H1 (cell line): ENCODE measurements at regions not wholly inside any gene's neighbourhood (a gene's known extent, or its start where the extent isn't known, plus 50 kb on each side); places are given as distances from the start of the nearest gene placed in this dataset.

Experiments used
- CHD1 ChIP-seq: IDR thresholded peaks from 2 replicates; pipeline ENCODE4 v1.6.1; 2012; ENCODE audit warnings: low read depth, low read length, improper control_type of control experiment
- EP300 ChIP-seq, 2 experiments: IDR thresholded peaks; 1 replicate in 1 of 2; 2 replicates in 1 of 2; pipeline ENCODE4 v1.6.1; 2011 to 2012; ENCODE audit warnings: low read depth in 2 of 2, low read length in 2 of 2, mild to moderate bottlenecking in 2 of 2, borderline replicate concordance in 1 of 2, inconsistent platforms in 1 of 2, moderate library complexity in 1 of 2
- FOSL1 ChIP-seq: IDR thresholded peaks from 2 replicates; pipeline ENCODE4 v1.6.1; 2011; ENCODE audit warnings: mild to moderate bottlenecking, low read depth, low read length, moderate library complexity; ENCODE audit not compliant: insufficient read depth
- GABPA ChIP-seq: IDR thresholded peaks from 2 replicates; pipeline ENCODE4 v1.6.1; 2011; ENCODE audit warnings: mild to moderate bottlenecking, low read length, moderate library complexity, borderline replicate concordance; ENCODE audit not compliant: insufficient read depth
- JUN ChIP-seq: IDR thresholded peaks from 2 replicates; pipeline ENCODE4 v1.6.1; 2011; ENCODE audit warnings: low read depth, mild to moderate bottlenecking, improper control_type of control experiment, low read length
- POU5F1 ChIP-seq: IDR thresholded peaks from 2 replicates; pipeline ENCODE4 v1.6.1; 2011; ENCODE audit warnings: low read depth, mild to moderate bottlenecking, low read length, moderate library complexity
- RBBP5 ChIP-seq: IDR thresholded peaks from 2 replicates; pipeline ENCODE4 v1.7.1; 2012; ENCODE audit warnings: low read depth, mild to moderate bottlenecking, inconsistent platforms, low read length, moderate library complexity, borderline replicate concordance
- SIRT6 ChIP-seq: IDR thresholded peaks from one replicate; pipeline ENCODE4 v1.7.1; 2012; ENCODE audit warnings: low read length, inconsistent platforms
- SUZ12 ChIP-seq: fragments of 200-600 bp; sonication (generic); IDR thresholded peaks from 2 replicates; pipeline ENCODE4 v1.6.1; 2012; ENCODE audit warnings: mild to moderate bottlenecking, inconsistent platforms, low read length, moderate library complexity, mixed read lengths
- YY1 ChIP-seq: IDR thresholded peaks from 2 replicates; pipeline ENCODE4 v1.6.1; 2011; ENCODE audit warnings: low read depth, mild to moderate bottlenecking, low read length
- TF ChIP-seq, protein P1 (sequence below): fragments of 300-600 bp; sonication (generic); IDR thresholded peaks from 2 replicates; pipeline ENCODE4 v1.7.1; 2012; ENCODE audit warnings: low read length, moderate library complexity, mild to moderate bottlenecking, inconsistent platforms; ENCODE audit not compliant: insufficient replicate concordance

DNA sequence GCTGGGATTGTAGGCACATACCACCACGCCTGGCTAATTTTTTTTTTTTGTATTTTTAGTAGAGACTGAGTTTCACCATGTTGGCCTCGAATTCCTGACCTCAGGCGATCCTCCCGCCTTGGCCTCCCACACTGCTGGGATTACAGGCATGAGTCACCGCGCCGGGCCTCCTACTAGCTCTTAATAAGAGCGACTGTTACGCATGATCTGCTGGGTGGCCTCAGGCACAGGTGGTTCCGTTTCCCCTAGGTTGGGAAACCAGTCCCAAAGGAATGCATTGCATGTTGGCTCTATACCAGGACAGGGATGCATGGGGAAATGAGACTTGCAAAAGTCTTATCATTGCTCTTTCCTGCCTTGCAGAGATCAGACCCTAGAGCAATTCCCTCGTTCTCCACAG, 184.7 kb upstream of the PPP1R26 start (continued):
- TF ChIP-seq, protein P1, sequence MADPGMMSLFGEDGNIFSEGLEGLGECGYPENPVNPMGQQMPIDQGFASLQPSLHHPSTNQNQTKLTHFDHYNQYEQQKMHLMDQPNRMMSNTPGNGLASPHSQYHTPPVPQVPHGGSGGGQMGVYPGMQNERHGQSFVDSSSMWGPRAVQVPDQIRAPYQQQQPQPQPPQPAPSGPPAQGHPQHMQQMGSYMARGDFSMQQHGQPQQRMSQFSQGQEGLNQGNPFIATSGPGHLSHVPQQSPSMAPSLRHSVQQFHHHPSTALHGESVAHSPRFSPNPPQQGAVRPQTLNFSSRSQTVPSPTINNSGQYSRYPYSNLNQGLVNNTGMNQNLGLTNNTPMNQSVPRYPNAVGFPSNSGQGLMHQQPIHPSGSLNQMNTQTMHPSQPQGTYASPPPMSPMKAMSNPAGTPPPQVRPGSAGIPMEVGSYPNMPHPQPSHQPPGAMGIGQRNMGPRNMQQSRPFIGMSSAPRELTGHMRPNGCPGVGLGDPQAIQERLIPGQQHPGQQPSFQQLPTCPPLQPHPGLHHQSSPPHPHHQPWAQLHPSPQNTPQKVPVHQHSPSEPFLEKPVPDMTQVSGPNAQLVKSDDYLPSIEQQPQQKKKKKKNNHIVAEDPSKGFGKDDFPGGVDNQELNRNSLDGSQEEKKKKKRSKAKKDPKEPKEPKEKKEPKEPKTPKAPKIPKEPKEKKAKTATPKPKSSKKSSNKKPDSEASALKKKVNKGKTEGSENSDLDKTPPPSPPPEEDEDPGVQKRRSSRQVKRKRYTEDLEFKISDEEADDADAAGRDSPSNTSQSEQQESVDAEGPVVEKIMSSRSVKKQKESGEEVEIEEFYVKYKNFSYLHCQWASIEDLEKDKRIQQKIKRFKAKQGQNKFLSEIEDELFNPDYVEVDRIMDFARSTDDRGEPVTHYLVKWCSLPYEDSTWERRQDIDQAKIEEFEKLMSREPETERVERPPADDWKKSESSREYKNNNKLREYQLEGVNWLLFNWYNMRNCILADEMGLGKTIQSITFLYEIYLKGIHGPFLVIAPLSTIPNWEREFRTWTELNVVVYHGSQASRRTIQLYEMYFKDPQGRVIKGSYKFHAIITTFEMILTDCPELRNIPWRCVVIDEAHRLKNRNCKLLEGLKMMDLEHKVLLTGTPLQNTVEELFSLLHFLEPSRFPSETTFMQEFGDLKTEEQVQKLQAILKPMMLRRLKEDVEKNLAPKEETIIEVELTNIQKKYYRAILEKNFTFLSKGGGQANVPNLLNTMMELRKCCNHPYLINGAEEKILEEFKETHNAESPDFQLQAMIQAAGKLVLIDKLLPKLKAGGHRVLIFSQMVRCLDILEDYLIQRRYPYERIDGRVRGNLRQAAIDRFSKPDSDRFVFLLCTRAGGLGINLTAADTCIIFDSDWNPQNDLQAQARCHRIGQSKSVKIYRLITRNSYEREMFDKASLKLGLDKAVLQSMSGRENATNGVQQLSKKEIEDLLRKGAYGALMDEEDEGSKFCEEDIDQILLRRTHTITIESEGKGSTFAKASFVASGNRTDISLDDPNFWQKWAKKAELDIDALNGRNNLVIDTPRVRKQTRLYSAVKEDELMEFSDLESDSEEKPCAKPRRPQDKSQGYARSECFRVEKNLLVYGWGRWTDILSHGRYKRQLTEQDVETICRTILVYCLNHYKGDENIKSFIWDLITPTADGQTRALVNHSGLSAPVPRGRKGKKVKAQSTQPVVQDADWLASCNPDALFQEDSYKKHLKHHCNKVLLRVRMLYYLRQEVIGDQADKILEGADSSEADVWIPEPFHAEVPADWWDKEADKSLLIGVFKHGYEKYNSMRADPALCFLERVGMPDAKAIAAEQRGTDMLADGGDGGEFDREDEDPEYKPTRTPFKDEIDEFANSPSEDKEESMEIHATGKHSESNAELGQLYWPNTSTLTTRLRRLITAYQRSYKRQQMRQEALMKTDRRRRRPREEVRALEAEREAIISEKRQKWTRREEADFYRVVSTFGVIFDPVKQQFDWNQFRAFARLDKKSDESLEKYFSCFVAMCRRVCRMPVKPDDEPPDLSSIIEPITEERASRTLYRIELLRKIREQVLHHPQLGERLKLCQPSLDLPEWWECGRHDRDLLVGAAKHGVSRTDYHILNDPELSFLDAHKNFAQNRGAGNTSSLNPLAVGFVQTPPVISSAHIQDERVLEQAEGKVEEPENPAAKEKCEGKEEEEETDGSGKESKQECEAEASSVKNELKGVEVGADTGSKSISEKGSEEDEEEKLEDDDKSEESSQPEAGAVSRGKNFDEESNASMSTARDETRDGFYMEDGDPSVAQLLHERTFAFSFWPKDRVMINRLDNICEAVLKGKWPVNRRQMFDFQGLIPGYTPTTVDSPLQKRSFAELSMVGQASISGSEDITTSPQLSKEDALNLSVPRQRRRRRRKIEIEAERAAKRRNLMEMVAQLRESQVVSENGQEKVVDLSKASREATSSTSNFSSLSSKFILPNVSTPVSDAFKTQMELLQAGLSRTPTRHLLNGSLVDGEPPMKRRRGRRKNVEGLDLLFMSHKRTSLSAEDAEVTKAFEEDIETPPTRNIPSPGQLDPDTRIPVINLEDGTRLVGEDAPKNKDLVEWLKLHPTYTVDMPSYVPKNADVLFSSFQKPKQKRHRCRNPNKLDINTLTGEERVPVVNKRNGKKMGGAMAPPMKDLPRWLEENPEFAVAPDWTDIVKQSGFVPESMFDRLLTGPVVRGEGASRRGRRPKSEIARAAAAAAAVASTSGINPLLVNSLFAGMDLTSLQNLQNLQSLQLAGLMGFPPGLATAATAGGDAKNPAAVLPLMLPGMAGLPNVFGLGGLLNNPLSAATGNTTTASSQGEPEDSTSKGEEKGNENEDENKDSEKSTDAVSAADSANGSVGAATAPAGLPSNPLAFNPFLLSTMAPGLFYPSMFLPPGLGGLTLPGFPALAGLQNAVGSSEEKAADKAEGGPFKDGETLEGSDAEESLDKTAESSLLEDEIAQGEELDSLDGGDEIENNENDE = no peak
- TF ChIP-seq CHD1 (no peak), RBBP5 (no peak), POU5F1 (no peak), FOSL1 (no peak), SIRT6 (no peak), SUZ12 (no peak), GABPA (no peak), EP300 (IDR thresholded peaks at IDR 0.05; ENCODE audit: borderline replicate concordance in 1 of 2, low read depth in 2 of 2, low read length in 2 of 2) (no peak), YY1 (no peak), JUN (no peak)
